Endothelial cell of umbilical vein (primary cell): ENCODE measurements at regions not wholly inside any gene's neighbourhood (a gene's known extent, or its start where the extent isn't known, plus 50 kb on each side); places are given as distances from the start of the nearest gene placed in this dataset.

ENCODE experiments used
- BruUV-seq: library from RNA; stranded (reverse); fragments of 400-500 nt; replicated peaks from 2 replicates; lab custom pipeline; 2021; lab: Mats Ljungman, UMichigan
- CTCF ChIA-PET: fragments of 300-600, 350-600 bp; sonication (Branson Sonifier 250); formaldehyde crosslinking; loops from one replicate; lab custom pipeline; 2021; ENCODE audit warnings: antibody characterized with exemption, inconsistent platforms; lab: Charles Lee
- POLR2A ChIA-PET: fragments of 300-600, 350-600 bp; sonication (Branson Sonifier 250); formaldehyde crosslinking; loops from one replicate; lab custom pipeline; 2021; ENCODE audit warnings: antibody characterized with exemption, inconsistent platforms; lab: Charles Lee
- DNase-seq: peaks from one replicate; pipeline ENCODE4 v3.0.0-alpha.2; 2011; ENCODE audit warnings: low read depth, low spot score
- FAIRE-seq: peaks from 2 replicates; lab custom pipeline; 2011; peaks lifted over from hg19 to GRCh38; lab: Jason Lieb, UNC
- H2AFZ ChIP-seq: 2 replicates; pipeline ENCODE4 v1.6.0; 2012; ENCODE audit warnings: low read depth, low read length, control low read depth, inconsistent platforms
- H3K27ac ChIP-seq: 2 replicates; pipeline ENCODE4 v1.5.1; 2011; ENCODE audit warnings: low read depth, mild to moderate bottlenecking, control low read depth, low read length, moderate library complexity; ENCODE audit not compliant: insufficient read depth
- H3K27me3 ChIP-seq, 2 experiments: 2 replicates each; pipeline versions ENCODE4 v1.6.0 to v1.6.1; 2011; ENCODE audit warnings: low read length in 2 of 2, mixed read lengths in 1 of 2; ENCODE audit not compliant: control insufficient read depth in 2 of 2, insufficient read depth in 2 of 2
- H3K36me3 ChIP-seq, 2 experiments: 2 replicates in 1 of 2; 3 replicates in 1 of 2; pipeline ENCODE4 v1.5.1; 2011; ENCODE audit warnings: low read length in 2 of 2, mild to moderate bottlenecking in 1 of 2, moderate library complexity in 1 of 2; ENCODE audit not compliant: control insufficient read depth in 2 of 2, insufficient read depth in 2 of 2; ENCODE audit errors: extremely low read depth in 1 of 2
- H3K4me1 ChIP-seq: 3 replicates; pipeline ENCODE4 v1.5.1; 2011; ENCODE audit warnings: mild to moderate bottlenecking, low read length; ENCODE audit not compliant: control insufficient read depth, insufficient read depth; ENCODE audit errors: extremely low read depth
- H3K4me2 ChIP-seq: 2 replicates; pipeline ENCODE4 v1.6.1; 2011; ENCODE audit warnings: low read length, control low read depth, mixed read lengths; ENCODE audit not compliant: insufficient read depth
- H3K4me3 ChIP-seq, 3 experiments: fragments of 200-600 bp in 1 of 3; sonication (generic), shearing (Covaris generic) in 1 of 3; replicated peaks in 1 of 3; 2 replicates each; pipeline ENCODE4 v1.5.1; 2011 to 2016; ENCODE audit warnings: control low read depth in 3 of 3, low read length in 3 of 3, mild to moderate bottlenecking in 2 of 3, inconsistent platforms in 1 of 3, low read depth in 1 of 3, moderate library complexity in 1 of 3; ENCODE audit not compliant: insufficient read depth in 1 of 3
- H3K79me2 ChIP-seq: 2 replicates; pipeline ENCODE4 v1.6.0; 2012; ENCODE audit warnings: low read length, inconsistent platforms; ENCODE audit not compliant: control insufficient read depth, insufficient read depth
- H3K9ac ChIP-seq: replicated peaks from 2 replicates; pipeline ENCODE3; 2011; ENCODE audit warnings: low read length, control low read depth; ENCODE audit not compliant: insufficient read depth; ENCODE audit errors: extremely low read depth
- H3K9me1 ChIP-seq: replicated peaks from 3 replicates; pipeline ENCODE4 v1.6.0; 2011; ENCODE audit warnings: mild to moderate bottlenecking, low read length; ENCODE audit not compliant: control insufficient read depth, insufficient read depth; ENCODE audit errors: extremely low read depth
- H3K9me3 ChIP-seq: replicated peaks from 2 replicates; pipeline ENCODE4 v1.5.1; 2012; ENCODE audit warnings: low read length, inconsistent platforms; ENCODE audit not compliant: control insufficient read depth, insufficient read depth
- H4K20me1 ChIP-seq: replicated peaks from 2 replicates; pipeline ENCODE3; 2011; ENCODE audit warnings: mild to moderate bottlenecking, low read length; ENCODE audit not compliant: control insufficient read depth, insufficient read depth; ENCODE audit errors: extremely low read depth
- EZH2 ChIP-seq: IDR thresholded peaks from 2 replicates; pipeline ENCODE4 v1.6.1; 2012; ENCODE audit warnings: borderline replicate concordance, low read depth, mild to moderate bottlenecking, moderate library complexity, low read length, inconsistent platforms; ENCODE audit not compliant: severe bottlenecking
- FOS ChIP-seq: IDR thresholded peaks from 2 replicates; pipeline ENCODE4 v1.6.1; 2011; ENCODE audit warnings: mild to moderate bottlenecking, low read length, moderate library complexity, borderline replicate concordance; ENCODE audit not compliant: insufficient read depth
- GATA2 ChIP-seq: IDR thresholded peaks from 2 replicates; pipeline ENCODE4 v1.7.0; 2011; ENCODE audit warnings: low read depth, mild to moderate bottlenecking, moderate library complexity, mixed read lengths, low read length; ENCODE audit not compliant: insufficient read length, insufficient read depth
- JUN ChIP-seq: IDR thresholded peaks from 2 replicates; pipeline ENCODE4 v1.6.1; 2011; ENCODE audit warnings: borderline replicate concordance, low read depth; ENCODE audit not compliant: insufficient read length, insufficient read depth
- MYC ChIP-seq: IDR thresholded peaks from one replicate; pipeline ENCODE4 v1.6.1; 2011; ENCODE audit warnings: mild to moderate bottlenecking, low read depth, low read length
- POLR2A ChIP-seq: IDR thresholded peaks from 2 replicates; pipeline ENCODE4 v1.6.1; 2012; ENCODE audit warnings: low read depth, mild to moderate bottlenecking, control low read depth, low read length
- POLR2AphosphoS5 ChIP-seq: IDR thresholded peaks from 2 replicates; pipeline ENCODE4 v1.6.1; 2012; ENCODE audit warnings: low read depth, mild to moderate bottlenecking, control low read depth, low read length, moderate library complexity; ENCODE audit not compliant: insufficient read depth
- dilution Hi-C: fragments of 300-500 bp; cut with MboI; formaldehyde crosslinking; loops from one replicate; pipeline ENCODE4 v1.15.0; 2019; ENCODE audit warnings: low sequenced_read_pairs; ENCODE audit not compliant: extremely low pct_ligation_motif_present
- intact Hi-C: fragments of 100-400 bp; cut with micrococcal nuclease; formaldehyde crosslinking; loops from one replicate; pipeline ENCODE4 v1.10.0; 2022
- TF ChIP-seq, protein P1 (sequence below): IDR thresholded peaks from 2 replicates; pipeline ENCODE4 v1.6.1; 2011; ENCODE audit not compliant: insufficient read depth, insufficient read length
- TF ChIP-seq, protein P2 (sequence below), 2 donors: IDR thresholded peaks; 1 replicate in 1 of 2; 2 replicates in 1 of 2; pipeline ENCODE4 v1.5.1; 2011; ENCODE audit warnings: low read length in 2 of 2, mild to moderate bottlenecking in 2 of 2, moderate library complexity in 2 of 2, control low read depth in 1 of 2, inconsistent platforms in 1 of 2, low read depth in 1 of 2; ENCODE audit not compliant: insufficient read depth in 1 of 2; ENCODE audit errors: extremely low read depth in 1 of 2

DNA sequence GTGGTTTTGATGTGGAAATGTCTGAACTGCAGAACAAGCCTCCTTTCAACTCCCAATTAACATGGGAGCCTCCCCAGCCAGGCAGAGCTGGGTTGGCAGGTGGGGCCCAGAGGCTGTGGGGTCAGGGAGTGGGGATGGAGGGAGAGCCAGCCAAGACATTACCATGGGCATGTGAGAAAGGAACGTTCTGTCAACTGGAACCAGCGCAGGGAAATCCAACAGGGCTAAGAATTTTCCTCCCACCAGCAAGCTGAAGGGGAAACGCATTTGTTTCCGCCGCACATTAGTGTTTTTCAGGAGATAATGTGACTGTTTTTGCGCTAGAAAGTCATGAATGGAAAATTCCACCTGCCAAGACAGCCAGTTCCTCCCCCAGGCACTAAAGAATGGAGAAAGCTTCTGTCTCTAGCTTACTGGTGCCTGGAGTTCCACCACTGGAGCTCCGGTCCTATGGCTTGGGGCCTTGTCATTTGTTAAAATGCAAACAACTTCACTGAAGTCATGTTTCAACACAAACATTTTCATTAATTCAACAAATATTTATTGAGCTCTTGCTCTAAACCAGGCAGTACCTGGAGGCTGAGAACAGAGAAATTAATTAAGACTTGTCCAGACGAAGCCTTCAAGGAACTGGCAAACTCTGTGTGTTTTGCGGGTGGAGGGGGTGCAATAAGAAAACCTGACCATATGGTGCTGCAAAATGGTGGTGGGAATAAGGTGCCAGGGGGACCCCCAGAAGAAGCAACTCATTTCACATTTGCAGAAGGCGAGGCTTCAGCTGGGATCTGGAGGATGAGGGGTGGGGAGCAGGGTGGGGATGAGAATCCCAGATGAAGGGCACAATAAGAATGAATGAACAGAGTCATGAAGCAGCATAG is 305.1 kb downstream of the MATN1 start:
- Histone ChIP-seq H3K79me2 (no peaks in the 10 kb centered on the region), H3K4me1 (no peaks in the 10 kb centered on the region), H3K9ac (no peak overlapping the region), H3K9me3 (no peaks in the 10 kb centered on the region), H2AFZ (no peak overlapping the region), H3K4me3 (no peak overlapping the region), H3K36me3 (no peaks in the 10 kb centered on the region), H3K4me2 (no peak overlapping the region), H3K27me3 (no peaks in the 10 kb centered on the region), H3K9me1 (no peaks in the 10 kb centered on the region), H3K27ac (no peak overlapping the region), H4K20me1 (no peaks in the 10 kb centered on the region)
- FAIRE-seq, result no peak
- dilution Hi-C loops (no loop called here), intact Hi-C loops (no loop called here)
- BruUV-seq, result no TSS peak
- POLR2A ChIA-PET, result no interaction called here
- DNase-seq, result no peak
- no peak for TF ChIP-seq GATA2
- no peak for TF ChIP-seq FOS
- TF ChIP-seq POLR2A, result no peak
- TF ChIP-seq, protein P1, sequence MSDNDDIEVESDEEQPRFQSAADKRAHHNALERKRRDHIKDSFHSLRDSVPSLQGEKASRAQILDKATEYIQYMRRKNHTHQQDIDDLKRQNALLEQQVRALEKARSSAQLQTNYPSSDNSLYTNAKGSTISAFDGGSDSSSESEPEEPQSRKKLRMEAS, result no peak
- TF ChIP-seq MYC, result no peak
- CTCF ChIA-PET, result interaction anchor here (0.6 to 1.3 kb wide), 2 partner anchors 38 to 116 kb away, joined by 3 to 5 read pairs; no protein-coding TSS in a partner anchor

DNA sequence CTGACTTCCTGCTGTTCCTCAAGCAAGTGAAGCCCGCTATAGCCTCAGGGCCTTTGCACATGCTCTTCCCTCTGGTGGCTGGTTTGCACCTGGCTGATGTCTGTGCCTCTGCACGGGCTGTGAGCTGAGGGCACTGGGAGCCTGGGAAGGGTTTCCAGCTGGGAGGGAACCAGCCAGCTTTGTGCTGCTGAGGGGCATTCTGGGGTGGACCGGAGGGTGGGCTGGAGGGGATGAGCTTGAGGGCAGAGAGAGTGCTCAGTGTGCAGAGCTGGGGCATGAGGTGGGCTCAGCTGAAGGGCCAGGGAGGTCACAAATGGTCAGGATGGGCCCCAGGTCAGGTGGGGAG is 305.7 kb downstream of the MATN1 start:
- Histone ChIP-seq H3K4me2 (no peak overlapping the region), H3K27ac (no peak overlapping the region), H3K9me3 (no peaks in the 10 kb centered on the region), H4K20me1 (no peaks in the 10 kb centered on the region), H3K4me3 (no peak overlapping the region), H2AFZ (no peak overlapping the region), H3K9ac (no peak overlapping the region), H3K4me1 (no peaks in the 10 kb centered on the region), H3K9me1 (no peaks in the 10 kb centered on the region), H3K36me3 (no peaks in the 10 kb centered on the region), H3K79me2 (no peaks in the 10 kb centered on the region), H3K27me3 (no peaks in the 10 kb centered on the region)
- POLR2A ChIA-PET, result no interaction called here
- no TSS peak for BruUV-seq
- intact Hi-C loops, result no loop called here
- dilution Hi-C loops, result no loop called here
- no peak for FAIRE-seq
- TF ChIP-seq JUN, result no peak
- TF ChIP-seq, protein P2, sequence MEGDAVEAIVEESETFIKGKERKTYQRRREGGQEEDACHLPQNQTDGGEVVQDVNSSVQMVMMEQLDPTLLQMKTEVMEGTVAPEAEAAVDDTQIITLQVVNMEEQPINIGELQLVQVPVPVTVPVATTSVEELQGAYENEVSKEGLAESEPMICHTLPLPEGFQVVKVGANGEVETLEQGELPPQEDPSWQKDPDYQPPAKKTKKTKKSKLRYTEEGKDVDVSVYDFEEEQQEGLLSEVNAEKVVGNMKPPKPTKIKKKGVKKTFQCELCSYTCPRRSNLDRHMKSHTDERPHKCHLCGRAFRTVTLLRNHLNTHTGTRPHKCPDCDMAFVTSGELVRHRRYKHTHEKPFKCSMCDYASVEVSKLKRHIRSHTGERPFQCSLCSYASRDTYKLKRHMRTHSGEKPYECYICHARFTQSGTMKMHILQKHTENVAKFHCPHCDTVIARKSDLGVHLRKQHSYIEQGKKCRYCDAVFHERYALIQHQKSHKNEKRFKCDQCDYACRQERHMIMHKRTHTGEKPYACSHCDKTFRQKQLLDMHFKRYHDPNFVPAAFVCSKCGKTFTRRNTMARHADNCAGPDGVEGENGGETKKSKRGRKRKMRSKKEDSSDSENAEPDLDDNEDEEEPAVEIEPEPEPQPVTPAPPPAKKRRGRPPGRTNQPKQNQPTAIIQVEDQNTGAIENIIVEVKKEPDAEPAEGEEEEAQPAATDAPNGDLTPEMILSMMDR (IDR thresholded peaks at IDR 0.05; ENCODE audit: extremely low read depth in 1 of 2, insufficient read depth in 1 of 2, low read depth in 1 of 2, low read length in 2 of 2), result no peak
- no peak for TF ChIP-seq POLR2A
- no peak for TF ChIP-seq EZH2
- no peak for TF ChIP-seq GATA2
- TF ChIP-seq, protein P1, result no peak
- no peak for TF ChIP-seq FOS
- TF ChIP-seq POLR2AphosphoS5, result no peak
- no peak for TF ChIP-seq MYC
- no peak for DNase-seq
- CTCF ChIA-PET, result no interaction called here
